Glomerular visceral epithelial cell (primary cell): ENCODE measurements at regions not wholly inside any gene's neighbourhood (a gene's known extent, or its start where the extent isn't known, plus 50 kb on each side); places are given as distances from the start of the nearest gene placed in this dataset.
A peak's percentile ranks its signal among the peaks of the same experiment; 100 is the strongest.

Experiments
- DNase-seq: peaks from one replicate; pipeline ENCODE4 v3.0.0-alpha.2; 2016; ENCODE audit errors: extremely low spot score

DNA sequence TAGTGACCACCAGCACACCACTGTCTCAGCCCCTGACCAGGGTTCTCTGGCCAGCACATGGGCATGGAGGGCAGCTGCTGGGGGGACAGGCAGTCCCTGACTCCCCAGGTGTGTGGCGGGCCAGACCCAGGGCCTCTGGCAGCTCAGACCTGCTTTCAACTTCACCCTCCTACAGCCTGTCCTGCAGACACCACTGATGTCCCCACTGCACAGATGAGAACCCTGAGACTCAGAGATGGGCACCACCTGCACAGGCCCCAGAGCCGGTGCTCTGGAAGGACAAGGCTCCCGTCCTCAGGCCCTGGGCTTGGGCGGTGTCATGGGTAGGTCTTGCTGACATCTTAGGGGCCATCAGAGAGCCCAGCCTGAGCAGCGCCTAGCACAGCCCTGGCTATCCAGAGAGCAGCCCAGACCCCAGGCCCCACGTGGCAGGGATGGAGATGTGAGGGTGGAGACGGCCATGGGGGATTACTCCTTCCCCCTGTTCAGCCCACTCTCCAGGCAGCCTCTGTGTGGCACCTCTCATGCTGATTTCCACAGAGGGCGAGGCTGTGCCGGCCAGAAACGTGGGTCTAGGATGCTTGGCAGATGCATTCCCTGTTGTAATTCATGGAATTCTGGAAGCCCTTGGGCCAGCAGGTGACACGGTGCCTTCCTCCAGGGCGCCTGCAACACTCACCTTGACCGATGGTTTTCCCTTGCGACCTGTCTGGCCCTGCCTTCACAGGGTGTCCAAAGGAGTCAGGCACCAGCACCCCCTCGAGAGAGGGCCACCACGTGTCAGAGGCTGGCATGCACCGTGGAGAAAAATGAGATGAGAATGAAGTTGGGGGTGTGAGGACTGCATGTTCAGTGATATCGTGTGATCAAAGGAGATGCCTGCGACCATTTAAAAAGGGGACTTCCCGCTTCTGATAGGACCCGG lies 61.2 kb upstream of the GLI2 start:
- no peak for DNase-seq

GRCh38 chr2:120675460-120676130 lies 60.1 kb upstream of the GLI2 start:
- peak; percentile 62 for DNase-seq

GRCh38 chr2:120677221-120677620 lies 58.4 kb upstream of the GLI2 start:
- DNase-seq = no peak

- no peak for DNase-seq
These were observed 57.9 kb upstream of the GLI2 start for GRCh38 chr2:120677696-120678247.

GRCh38 chr2:120678251-120678650 lies 57.4 kb upstream of the GLI2 start:
- DNase-seq = no peak

DNA sequence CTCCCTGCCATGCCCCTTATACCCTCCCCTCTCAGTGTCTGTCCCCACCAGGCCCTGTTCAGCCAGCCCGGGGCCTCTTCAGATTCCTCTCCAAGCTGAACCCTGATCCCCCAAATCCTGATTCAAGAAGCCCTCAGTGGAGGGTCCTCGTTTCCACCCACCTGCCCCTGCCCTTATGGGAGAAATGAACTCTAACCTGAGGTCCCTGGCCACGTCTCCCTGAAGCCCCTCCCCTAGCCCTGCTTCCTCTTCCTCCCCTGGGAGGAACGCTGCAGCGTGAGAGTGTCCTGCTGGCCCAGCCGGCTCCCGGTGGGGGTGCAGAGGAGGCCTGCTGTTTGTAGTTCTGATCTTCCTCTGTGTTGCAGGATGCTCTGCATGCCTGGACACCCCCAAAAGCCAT lies 56.7 kb upstream of the GLI2 start:
- DNase-seq = no peak

DNA sequence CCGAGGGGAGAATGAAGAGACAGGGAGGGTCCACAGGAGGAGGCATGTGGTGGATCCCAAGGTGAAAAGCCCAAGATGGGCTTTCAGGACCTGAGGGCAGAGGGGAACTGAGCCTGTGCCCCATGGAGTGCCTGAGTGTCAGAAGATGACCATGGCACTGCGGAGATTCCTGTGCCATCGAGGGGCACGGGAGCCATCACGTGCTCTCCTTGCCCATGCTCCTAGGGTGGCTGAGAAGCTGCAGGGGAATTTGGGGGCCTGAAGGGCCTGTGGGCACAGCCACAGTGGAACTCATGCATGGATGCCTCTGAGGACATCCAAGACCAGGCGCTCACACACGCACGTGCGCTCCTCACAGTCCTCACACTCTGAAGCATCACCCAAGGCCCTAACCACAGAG lies 56.1 kb upstream of the GLI2 start:
- no peak for DNase-seq

DNA sequence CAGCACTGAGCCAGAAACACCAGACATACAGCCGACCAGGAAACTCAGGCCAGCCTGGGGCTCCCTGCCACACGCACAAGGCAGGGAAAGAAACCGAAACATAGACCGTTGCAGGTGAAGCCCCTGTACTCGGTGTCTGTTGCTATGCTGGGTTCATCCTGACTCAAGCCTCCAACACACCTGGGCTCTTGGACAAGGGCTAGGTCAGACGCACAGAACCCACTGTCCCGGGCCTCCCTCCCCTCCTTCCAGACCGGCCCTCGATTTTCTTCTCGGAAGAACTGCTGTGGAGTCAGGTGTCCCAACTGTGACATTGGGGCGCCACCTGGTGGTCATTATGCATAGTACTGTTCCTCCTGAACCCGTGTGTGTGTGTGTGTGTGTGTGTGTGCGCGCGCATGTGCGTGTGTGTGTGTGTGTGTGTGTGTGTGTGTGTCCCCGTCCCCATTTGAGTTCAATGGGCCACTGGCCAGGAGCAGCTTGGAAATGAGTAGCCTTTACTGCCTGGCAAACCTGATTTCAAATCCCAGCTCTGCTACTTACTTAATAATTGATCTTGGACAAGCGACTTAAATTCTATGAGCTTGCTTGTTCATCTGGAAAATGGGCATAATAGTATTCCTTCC lies 55.4 kb upstream of the GLI2 start:
- DNase-seq = peak; percentile 85

DNA sequence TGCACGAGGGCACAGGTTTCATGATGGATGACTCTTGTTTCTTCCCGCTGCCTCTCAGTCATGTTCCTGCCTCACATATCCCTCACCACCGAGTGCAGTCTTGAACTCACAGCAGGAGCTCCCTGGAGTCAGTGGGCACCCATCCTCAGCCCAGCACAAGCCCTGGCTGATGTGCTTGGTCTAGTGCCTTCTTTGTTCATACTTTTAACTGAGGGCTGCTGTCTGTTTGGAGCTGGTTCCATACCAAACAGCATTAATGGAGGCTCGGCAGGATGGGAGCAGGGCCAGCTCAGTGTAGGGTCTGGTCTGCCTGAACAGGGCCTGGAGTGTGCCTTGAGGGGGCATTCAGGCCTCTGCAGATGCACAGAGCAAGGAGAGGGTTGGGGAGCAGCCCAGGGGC lies 54.5 kb upstream of the GLI2 start:
- DNase-seq = no peak

GRCh38 chr2:120681696-120682288 lies 53.9 kb upstream of the GLI2 start:
- no peak for DNase-seq

- DNase-seq = peak; percentile 16
These were observed 53.0 kb upstream of the GLI2 start for GRCh38 chr2:120682654-120683053.

DNA sequence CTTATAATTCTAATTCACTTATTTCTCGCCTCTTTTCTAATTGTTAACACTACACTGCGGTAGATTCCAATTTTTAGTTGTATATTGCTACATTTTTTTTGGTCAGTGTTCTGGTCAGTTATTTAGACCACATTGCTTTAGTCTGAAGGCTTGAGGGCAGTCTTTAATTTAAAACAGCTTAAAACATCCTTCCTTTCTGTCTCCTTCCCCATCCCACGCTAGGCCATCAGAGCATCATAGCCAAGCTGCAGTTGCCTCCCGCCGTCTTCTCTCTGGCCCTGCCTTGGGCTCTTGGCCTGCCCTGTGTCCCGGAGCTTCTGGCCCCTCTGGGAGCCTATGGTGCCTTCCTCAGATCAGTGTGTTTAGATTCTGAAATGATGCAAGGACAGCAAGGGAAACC lies 52.6 kb upstream of the GLI2 start:
- no peak for DNase-seq

- no peak for DNase-seq
These were observed 52.0 kb upstream of the GLI2 start for GRCh38 chr2:120683701-120684100.

DNA sequence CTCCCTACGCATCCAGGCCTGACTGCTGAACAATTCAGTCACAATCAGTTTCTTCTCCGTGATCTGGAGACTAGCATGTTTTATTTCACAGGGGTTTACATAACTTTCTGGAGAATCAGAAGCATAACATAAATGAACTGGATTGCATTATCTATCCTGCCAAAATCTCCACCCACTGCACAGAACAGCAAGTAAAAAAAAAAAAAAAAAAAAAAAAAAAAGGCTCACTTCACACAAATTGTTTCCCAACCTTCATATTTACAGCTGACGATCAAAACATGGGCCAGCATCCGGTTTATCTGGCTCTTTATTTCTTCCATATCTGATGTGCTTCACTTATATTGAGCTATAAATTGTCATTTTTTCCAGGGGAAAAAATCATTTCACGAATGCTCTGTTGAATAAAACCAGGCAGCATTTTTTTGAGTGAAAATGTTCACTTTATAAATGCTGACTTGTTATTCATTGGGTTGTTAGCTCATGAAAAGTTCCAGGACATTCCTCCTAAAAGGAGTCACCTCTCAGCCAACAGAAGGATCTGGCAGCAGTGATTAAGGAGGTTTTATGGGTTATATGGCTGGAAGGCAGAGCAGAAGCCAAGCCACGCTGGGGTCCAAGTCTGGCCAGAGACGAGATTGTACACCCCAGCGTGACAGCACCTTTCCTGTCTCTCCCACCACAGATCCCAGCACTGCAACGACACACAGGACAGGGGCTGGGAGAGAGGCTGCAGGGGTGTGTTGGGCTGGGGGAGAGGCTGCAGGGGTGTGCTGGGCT lies 51.2 kb upstream of the GLI2 start:
- DNase-seq = no peak

DNA sequence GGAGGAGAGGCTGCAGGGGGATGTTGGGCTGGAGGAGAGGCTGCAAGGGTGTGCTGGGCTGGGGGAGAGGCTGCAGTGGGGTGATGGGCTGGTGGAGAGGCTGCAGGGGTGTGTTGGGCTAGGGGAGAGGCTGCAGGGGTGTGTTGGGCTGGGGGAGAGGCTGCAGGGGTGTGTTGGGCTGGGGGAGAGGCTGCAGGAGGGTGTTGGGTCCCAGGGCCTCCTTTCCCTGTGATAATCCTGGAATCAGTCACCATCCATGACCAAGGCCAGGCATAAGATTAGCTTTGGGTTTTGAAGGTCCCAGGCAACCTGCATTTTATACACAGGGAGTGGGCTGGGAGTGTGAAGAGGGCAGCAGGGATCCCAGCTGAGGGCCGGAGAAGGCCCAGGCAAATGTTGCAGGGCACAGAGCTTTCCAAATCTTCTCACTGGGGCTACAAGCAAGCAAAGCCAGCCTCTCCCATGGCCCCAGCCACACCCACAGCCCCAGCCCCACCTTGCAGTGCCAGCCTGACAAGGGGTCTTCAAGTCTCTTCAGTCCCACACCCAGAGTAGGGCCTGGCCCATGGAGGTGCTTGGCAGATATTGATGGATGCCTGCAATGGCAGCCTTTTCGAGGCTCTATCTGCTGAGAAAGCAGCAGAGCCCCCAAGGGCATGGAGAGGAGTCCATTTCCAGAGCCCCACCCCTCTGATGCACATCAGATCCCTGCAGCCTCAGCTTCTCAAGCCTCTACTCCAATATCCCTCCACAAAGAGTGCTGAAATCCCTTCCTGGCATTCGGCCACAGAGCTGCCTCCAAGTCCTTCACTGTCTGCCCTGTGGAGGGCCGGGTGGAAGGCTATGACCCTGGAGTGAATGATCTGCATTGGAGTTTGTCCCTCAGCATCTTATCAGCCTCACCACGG lies 50.3 kb upstream of the GLI2 start:
- no peak for DNase-seq
